EH (cell line): ENCODE measurements at regions not wholly inside any gene's neighbourhood (a gene's known extent, or its start where the extent isn't known, plus 50 kb on each side); places are given as distances from the start of the nearest gene placed in this dataset.
"Not testable (repeated sequence)": the region's sequence is repeated elsewhere in the genome, so short reads cannot be mapped to it uniquely, and the experiment has no call there.

Experiments used
- DNase-seq: peaks from one replicate; pipeline ENCODE4 v3.0.0-alpha.2; 2015; ENCODE audit warnings: low read depth

GRCh38 chr5:167294882-167295680 is 996.4 kb upstream of the WWC1 start:
- peak; percentile 93 for DNase-seq

DNA sequence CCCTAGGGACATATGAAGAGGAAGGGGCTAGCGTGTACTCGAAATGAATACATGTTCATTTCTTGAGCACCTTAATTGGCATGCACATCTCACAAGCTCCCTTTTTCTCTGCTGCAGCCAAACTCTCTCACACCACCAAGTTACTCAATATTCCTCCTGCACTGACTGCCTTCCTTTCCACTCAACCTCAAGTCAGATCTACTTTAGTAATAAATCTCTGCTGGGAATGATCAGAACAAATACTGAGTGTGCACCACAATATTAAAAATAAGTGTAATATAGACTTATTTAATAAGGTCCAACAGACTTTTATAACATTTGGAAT is 995.8 kb upstream of the WWC1 start:
- DNase-seq, result no peak

DNA sequence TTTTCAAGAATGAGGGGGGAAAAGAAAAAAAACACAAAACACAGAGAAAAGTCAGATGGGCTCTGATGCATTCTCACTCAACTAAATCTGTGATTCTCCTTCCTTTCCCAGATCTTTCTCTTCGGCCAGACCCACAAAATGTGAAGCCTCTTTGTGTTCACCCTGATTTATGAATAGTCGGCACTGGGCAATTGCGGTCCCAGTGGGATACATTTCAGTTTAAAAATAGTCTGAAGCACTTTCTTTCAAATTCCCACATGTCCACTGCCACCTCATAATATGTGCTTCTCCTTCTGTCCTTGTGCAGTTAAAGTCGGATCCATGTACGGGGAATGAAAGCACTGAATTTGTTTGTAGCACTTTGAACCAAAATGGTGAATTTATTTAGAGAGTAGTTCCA is 995.4 kb upstream of the WWC1 start:
- DNase-seq, result no peak

- peak; percentile 25 for DNase-seq
Observed at GRCh38 chr5:167296661-167297060, 994.8 kb upstream of the WWC1 start.

GRCh38 chr5:167299861-167300260 is 991.6 kb upstream of the WWC1 start:
- DNase-seq, result not testable (repeated sequence)

GRCh38 chr5:167303582-167303981 is 987.9 kb upstream of the WWC1 start:
- no peak for DNase-seq

- no peak for DNase-seq
Observed at GRCh38 chr5:167304834-167305469, 986.5 kb upstream of the WWC1 start.

GRCh38 chr5:167305591-167306213 is 985.7 kb upstream of the WWC1 start:
- no peak for DNase-seq

GRCh38 chr5:167307042-167307441 is 984.4 kb upstream of the WWC1 start:
- DNase-seq, result no peak

DNA sequence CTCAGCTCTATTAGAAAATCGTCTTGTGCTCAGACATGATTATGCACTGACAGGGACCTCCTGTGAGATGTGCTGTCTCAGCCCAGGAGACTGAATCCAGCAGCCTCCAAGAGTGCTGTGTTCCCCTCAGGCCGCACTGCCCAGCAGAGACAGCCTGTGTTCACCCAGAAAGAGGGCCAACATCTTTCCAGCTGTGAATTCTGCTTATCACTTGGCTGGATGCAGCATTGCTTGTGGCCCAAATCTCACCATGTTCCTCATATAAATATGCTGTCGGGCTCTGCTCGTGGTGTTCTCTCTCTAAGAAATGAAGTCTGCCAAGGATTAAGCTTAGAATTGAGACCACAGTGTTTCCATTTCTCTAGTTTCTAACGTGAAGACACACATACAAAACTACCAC is 983.0 kb upstream of the WWC1 start:
- no peak for DNase-seq

GRCh38 chr5:167309941-167310517 is 981.4 kb upstream of the WWC1 start:
- DNase-seq, result no peak

DNA sequence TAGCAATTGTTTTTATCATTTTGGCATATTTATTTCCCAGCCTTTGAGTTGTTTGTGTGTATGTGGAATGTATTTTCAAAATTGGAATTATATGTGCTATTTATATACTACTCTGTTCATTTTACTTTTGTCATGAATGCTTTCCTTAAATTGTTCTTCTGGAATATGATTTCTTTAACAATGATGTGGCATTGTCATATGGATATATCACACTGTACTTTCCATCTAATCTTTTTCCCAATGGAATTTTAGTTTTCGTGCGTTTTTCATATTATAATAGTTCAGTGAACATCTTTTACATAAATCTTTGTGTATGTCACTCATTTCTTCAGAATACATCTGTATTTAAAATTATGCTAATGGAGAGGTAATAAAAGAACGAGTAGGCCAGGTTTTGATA is 980.1 kb upstream of the WWC1 start:
- no peak for DNase-seq

- DNase-seq, result no peak
Observed at GRCh38 chr5:167312225-167312624, 979.2 kb upstream of the WWC1 start.

DNA sequence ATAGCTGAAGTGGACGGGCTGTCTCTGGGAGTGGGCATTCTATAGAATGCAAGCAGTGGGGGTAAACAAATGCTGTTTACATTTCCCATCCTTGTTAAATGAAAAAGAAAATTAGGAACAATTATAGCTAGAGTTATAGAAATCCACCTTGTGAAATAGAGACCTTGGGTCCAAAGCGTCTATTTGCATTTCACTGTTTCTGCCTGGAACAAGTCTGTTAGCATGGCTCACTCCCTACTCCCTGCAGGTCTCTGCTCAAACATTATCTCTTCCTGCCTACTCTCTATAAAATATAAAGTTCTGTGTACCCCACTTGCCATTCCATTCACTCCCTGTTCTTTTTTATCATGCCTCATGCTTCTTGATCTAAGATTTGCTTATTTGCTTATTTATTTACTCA is 975.7 kb upstream of the WWC1 start:
- DNase-seq, result no peak

DNA sequence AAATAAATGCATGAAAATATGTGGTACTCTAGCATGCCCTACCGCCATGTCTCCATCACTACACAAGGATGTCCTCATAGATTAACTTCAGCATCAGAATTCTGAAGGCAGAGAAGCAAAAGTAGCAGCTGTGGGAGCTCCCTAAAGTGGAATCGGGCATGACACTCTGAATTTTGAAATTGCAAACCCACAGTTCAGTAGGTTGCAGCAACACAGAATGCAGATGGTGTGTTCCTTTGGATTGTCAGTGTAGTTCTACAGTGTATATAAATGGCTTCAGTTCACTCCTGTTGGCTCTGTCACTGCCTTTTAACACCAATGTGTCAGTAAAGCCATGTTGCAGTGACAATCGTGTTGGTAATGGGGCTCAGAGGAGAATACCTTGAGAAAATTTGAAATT is 973.6 kb upstream of the WWC1 start:
- peak; percentile 3 for DNase-seq

- no peak for DNase-seq
Observed at GRCh38 chr5:167319243-167319642, 972.2 kb upstream of the WWC1 start.

GRCh38 chr5:167320019-167320418 is 971.4 kb upstream of the WWC1 start:
- DNase-seq, result no peak

GRCh38 chr5:167332309-167332708 is 959.1 kb upstream of the WWC1 start:
- DNase-seq, result no peak

DNA sequence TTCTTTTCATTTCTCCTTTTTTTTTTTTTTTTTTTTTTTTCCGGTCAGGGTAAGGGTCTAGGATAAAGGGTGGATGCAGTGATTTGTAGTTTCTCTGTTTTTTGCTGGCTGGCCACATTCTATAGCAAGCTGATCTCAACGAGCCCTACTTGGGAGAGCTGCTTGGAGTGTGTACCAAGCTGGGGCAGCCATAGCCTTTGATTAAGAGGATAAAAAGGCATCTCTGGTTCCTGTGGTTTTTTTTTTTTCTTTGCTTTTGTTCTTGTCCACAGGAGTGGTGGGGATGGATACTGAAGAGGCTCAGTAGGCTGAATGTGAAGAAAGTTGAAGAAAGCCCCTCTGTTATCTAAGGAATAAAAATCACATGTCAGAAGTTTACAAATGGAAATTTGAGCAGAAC is 955.3 kb upstream of the WWC1 start:
- no peak for DNase-seq

DNA sequence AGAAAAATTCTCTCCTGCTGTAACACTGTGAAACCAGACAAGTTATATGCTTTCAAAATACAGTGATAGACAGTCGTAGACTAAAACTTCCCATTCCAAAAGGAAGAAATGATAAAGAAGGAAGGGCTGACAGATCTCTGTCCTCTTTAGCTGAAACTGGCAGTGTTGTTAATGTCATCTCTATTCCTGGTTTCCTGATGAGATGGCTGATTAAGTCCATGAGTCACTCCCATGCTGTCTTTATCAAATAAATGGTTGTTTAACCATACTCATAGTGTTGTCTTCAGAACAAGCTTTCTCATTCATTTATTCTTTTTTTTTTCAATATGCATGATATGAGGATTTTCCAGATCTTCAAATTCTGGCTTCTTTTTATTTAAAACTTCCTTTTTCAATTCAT is 952.2 kb upstream of the WWC1 start:
- DNase-seq, result peak; percentile 8

- no peak for DNase-seq
Observed at GRCh38 chr5:167346461-167346860, 945.0 kb upstream of the WWC1 start.

GRCh38 chr5:167348251-167348926 is 943.1 kb upstream of the WWC1 start:
- no peak for DNase-seq

GRCh38 chr5:167348980-167349379 is 942.5 kb upstream of the WWC1 start:
- no peak for DNase-seq
